T-helper 17 cell (primary cell): ENCODE measurements at regions not wholly inside any gene's neighbourhood (a gene's known extent, or its start where the extent isn't known, plus 50 kb on each side); places are given as distances from the start of the nearest gene placed in this dataset.
A peak's percentile ranks its signal among the peaks of the same experiment; 100 is the strongest.
"Not testable (repeated sequence)": the region's sequence is repeated elsewhere in the genome, so short reads cannot be mapped to it uniquely, and the experiment has no call there.

ENCODE experiments used
- ATAC-seq: fragments of 150-1000 bp; cut with Tn5 transposase; 2 replicates; pipeline ENCODE4 v1.10.0; 2021; ENCODE audit warnings: mild to moderate bottlenecking, moderate library complexity
- DNase-seq, 3 donors: peaks; one replicate each; pipeline versions ENCODE4 v3.0.0 to v3.0.0-alpha.2; 2020 to 2021
- H3K9me3 ChIP-seq: one replicate; pipeline ENCODE4 v1.7.0; 2013; ENCODE audit warnings: low read length, mild to moderate bottlenecking; ENCODE audit not compliant: control insufficient read depth, poor library complexity, severe bottlenecking
- H3K27ac Mint-ChIP-seq: one replicate; pipeline ENCODE4 v1.8.0; 2022; ENCODE audit warnings: mild to moderate bottlenecking, moderate library complexity, mixed read lengths
- H3K27me3 Mint-ChIP-seq: one replicate; pipeline ENCODE4 v1.8.0; 2022; ENCODE audit warnings: mixed read lengths
- H3K36me3 Mint-ChIP-seq: one replicate; pipeline ENCODE4 v1.8.0; 2022; ENCODE audit warnings: low read depth, mixed read lengths
- H3K4me1 Mint-ChIP-seq: one replicate; pipeline ENCODE4 v1.8.0; 2022; ENCODE audit warnings: mild to moderate bottlenecking, mixed read lengths
- H3K4me3 Mint-ChIP-seq: one replicate; pipeline ENCODE4 v1.8.0; 2022; ENCODE audit warnings: mild to moderate bottlenecking, moderate library complexity, mixed read lengths

GRCh38 chrX:47302396-47302795, 68.0 kb upstream of the ZNF157 start:
- H3K27ac Mint-ChIP-seq = no peak overlapping the region
- H3K36me3 Mint-ChIP-seq = no peaks in the 10 kb centered on the region

GRCh38 chrX:47306471-47307023, 63.8 kb upstream of the ZNF157 start:
- not testable (repeated sequence) for ATAC-seq, DNase-seq, H3K27ac Mint-ChIP-seq, H3K4me1 Mint-ChIP-seq, H3K36me3 Mint-ChIP-seq, H3K27me3 Mint-ChIP-seq, H3K4me3 Mint-ChIP-seq, H3K9me3 ChIP-seq

More at GRCh38 chrX:47302396-47302795, 68.0 kb upstream of the ZNF157 start:
- H3K4me3 Mint-ChIP-seq = no peak overlapping the region
- no peak for DNase-seq
- no peaks in the 10 kb centered on the region for H3K4me1 Mint-ChIP-seq
- no peaks in the 10 kb centered on the region for H3K9me3 ChIP-seq
- ATAC-seq = no peak
- no peaks in the 10 kb centered on the region for H3K27me3 Mint-ChIP-seq

- no peaks in the 10 kb centered on the region for H3K36me3 Mint-ChIP-seq
- ATAC-seq (peak; percentile 73), DNase-seq (peak in 2 of 3 donors; percentile 10 to 27)
- H3K4me1 Mint-ChIP-seq = no peaks in the 10 kb centered on the region
- H3K4me3 Mint-ChIP-seq = no peak overlapping the region
- H3K9me3 ChIP-seq = no peaks in the 10 kb centered on the region
- no peaks in the 10 kb centered on the region for H3K27me3 Mint-ChIP-seq
- no peak overlapping the region for H3K27ac Mint-ChIP-seq
These were observed 58.2 kb upstream of the ZNF157 start for GRCh38 chrX:47311932-47312774.

GRCh38 chrX:47313056-47313455, 57.3 kb upstream of the ZNF157 start:
- no peaks in the 10 kb centered on the region for H3K9me3 ChIP-seq
- Mint-ChIP-seq H3K27me3 (no peaks in the 10 kb centered on the region), H3K27ac (no peak overlapping the region), H3K4me1 (no peaks in the 10 kb centered on the region), H3K4me3 (no peak overlapping the region), H3K36me3 (no peaks in the 10 kb centered on the region)
- ATAC-seq = no peak
- DNase-seq = no peak

GRCh38 chrX:47316276-47317025, 53.9 kb upstream of the ZNF157 start:
- Mint-ChIP-seq H3K27ac (no peak overlapping the region), H3K27me3 (no peaks in the 10 kb centered on the region), H3K4me3 (no peak overlapping the region), H3K36me3 (no peaks in the 10 kb centered on the region), H3K4me1 (no peaks in the 10 kb centered on the region)
- ATAC-seq (no peak), DNase-seq (no peak)
- H3K9me3 ChIP-seq = no peaks in the 10 kb centered on the region
